Stimulated activated CD4-positive, alpha-beta T cell treated with anti-CD3 and anti-CD28 coated beads, Interleukin-4, amount 100 ng/mL, for 48 hours (primary cell): ENCODE measurements at regions not wholly inside any gene's neighbourhood (a gene's known extent, or its start where the extent isn't known, plus 50 kb on each side); places are given as distances from the start of the nearest gene placed in this dataset.
"Not testable (repeated sequence)": the region's sequence is repeated elsewhere in the genome, so short reads cannot be mapped to it uniquely, and the experiment has no call there.

ENCODE experiments used
- DNase-seq, 2 donors: peaks; one replicate each; pipeline ENCODE4 v3.0.0-alpha.2; 2020; ENCODE audit warnings: low read depth in 2 of 2

DNA sequence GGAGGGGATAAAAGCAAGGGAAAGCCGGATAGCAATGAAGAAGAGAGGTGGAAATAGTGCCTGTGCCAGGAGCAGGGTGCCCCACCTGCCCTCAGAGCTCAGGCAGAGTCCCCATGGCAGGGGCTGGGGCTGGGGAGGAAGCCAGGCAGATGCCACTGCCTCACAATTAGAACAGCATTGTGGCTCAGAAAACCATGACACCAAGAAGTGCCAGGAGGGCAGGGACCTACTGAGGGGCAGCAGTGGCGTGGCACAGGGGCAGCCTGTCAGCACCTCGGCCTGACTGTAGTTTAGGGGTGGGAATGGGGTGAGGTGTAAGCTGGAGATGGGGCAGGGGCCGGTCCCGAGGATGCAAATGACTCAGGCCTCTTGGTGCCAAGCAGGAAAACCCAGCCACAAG lies 532.1 kb upstream of the B3GAT1 start:
- DNase-seq: no peak

DNA sequence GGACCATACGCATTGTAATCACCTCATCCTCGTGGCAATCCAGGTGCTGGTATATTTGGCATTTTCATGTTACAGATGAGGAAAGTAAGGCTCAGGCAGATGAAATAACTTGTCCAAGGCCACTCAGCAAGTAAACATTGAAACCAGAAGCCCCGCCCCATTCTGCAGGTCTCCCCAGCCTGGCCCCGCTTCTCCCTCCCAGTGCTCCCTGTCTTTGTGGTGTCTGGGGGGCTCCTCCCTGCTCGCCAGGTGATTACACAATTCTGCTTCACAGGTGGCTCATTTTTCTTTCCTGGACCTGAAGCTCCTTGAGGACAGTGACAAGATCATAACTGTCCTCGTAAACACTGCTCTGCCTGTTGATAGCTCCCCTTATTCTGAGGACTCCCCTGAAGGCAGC lies 531.5 kb upstream of the B3GAT1 start:
- no peak for DNase-seq

- no peak for DNase-seq
Observed at GRCh38 chr11:134942681-134943080, 530.6 kb upstream of the B3GAT1 start.

GRCh38 chr11:134941936-134942600 lies 530.0 kb upstream of the B3GAT1 start:
- DNase-seq: peak in 1 of 2 donors; percentile 1

DNA sequence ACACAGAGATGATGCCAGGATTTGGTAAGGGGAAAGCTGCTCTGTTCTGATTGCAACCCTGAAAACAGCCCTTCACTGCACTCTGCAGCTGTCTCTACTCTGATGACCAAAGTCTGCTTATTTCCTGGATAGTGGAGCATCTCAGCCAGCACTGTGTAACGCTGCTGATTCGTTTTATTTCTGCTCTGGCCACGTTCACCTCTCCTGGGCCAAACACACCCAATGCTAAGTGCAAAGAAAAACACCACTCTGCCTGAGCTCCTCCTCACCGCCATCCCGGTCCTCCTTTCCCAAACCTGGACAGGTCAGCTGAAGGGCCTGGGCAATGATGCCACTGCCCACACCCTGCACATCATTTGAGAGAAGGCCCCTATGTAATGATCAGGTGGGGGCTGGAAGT lies 529.3 kb upstream of the B3GAT1 start:
- DNase-seq: no peak

GRCh38 chr11:134940441-134941126 lies 528.5 kb upstream of the B3GAT1 start:
- no peak for DNase-seq

DNA sequence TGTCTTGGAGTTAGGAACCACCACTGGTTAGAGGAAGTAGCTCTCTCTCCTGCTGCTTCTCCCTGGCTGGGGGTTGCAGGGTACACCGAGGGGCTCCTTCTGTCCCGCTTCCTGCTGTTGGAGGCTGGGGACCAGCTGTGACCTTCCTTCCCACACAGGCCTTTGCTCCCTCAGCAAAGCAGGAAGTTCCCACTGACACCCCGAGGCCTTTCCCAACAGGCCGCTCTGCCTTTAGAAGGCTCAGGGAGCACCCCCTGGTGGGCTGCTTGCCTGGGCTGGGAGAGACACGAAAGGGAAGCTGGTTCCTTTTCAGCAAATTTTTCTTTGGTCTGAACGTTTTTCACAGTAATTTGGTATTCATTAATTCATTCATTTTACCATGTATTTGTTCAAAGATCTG lies 527.9 kb upstream of the B3GAT1 start:
- no peak for DNase-seq

- no peak for DNase-seq
Observed at GRCh38 chr11:134939031-134939430, 527.0 kb upstream of the B3GAT1 start.

DNA sequence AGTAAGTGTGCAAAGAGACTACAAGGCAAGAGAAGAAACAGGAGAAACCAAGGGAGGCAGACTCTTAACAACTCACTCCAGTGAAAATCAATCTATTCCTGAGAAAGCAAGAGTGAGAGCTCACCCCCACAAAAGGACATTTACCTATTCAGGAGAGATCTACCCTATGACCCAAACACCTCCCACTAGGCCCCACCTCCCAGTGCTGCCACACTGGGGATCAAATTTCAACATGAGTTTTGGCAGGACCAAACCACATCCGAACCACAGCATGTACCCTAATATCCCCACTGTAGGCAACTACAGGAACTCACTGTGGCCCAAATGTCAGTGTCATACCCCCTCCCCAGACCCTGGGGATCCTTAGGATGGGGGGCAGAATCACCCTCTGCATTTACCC lies 526.2 kb upstream of the B3GAT1 start:
- DNase-seq: no peak

DNA sequence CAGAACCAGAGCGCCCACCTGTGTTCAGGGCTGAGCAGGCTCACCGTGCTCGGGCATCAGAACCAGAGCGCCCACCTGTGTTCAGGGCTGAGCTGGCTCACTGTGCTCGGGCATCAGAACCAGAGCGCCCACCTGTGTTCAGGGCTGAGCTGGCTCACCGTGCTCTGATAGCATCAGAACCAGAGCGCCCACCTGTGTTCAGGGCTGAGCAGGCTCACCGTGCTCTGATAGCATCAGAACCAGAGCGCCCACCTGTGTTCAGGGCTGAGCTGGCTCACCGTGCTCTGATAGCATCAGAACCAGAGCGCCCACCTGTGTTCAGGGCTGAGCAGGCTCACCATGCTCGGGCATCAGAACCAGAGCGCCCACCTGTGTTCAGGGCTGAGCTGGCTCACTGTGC lies 525.2 kb upstream of the B3GAT1 start:
- DNase-seq: not testable (repeated sequence)

DNA sequence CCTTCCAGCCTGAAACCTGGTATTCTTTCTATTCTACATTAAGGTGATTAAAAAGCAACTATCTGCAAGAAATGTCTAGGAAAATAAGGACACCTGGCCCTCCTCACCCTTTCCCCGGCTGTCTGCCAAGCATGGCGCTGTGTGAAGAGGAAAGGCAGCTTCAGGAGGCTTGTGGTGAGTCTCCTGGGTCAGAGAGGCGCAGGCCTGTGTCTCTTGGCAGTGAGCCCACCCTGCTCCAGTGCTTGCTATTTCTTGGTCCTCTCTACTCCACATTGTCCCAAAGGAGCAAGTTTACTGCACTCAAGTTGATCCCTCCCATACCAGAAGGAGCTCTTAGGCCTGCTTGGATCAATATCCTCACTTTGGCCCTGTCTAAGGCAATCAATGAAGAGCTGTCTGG lies 520.7 kb upstream of the B3GAT1 start:
- no peak for DNase-seq

GRCh38 chr11:134925432-134925831 lies 513.4 kb upstream of the B3GAT1 start:
- no peak for DNase-seq

DNA sequence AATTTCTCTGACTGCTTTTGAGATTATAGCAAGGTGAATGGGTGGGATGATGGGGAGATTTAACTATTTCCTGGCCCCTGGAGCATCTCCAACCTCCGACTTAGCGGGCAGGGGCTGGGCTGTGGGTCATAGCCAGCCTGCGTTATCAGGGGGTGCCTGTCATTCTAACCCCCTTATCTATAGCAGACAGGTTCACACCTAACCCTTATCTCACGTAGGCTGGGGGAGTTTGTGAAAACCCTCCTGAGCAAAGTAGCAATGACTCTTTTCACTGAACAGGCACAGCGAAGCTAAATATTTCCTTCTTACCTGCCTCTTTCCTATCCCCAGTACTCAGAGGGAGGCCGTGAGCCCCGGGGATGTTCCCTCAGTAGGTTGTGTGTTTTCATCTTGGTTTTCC lies 511.4 kb upstream of the B3GAT1 start:
- no peak for DNase-seq

GRCh38 chr11:134921938-134922337 lies 509.9 kb upstream of the B3GAT1 start:
- no peak for DNase-seq

DNA sequence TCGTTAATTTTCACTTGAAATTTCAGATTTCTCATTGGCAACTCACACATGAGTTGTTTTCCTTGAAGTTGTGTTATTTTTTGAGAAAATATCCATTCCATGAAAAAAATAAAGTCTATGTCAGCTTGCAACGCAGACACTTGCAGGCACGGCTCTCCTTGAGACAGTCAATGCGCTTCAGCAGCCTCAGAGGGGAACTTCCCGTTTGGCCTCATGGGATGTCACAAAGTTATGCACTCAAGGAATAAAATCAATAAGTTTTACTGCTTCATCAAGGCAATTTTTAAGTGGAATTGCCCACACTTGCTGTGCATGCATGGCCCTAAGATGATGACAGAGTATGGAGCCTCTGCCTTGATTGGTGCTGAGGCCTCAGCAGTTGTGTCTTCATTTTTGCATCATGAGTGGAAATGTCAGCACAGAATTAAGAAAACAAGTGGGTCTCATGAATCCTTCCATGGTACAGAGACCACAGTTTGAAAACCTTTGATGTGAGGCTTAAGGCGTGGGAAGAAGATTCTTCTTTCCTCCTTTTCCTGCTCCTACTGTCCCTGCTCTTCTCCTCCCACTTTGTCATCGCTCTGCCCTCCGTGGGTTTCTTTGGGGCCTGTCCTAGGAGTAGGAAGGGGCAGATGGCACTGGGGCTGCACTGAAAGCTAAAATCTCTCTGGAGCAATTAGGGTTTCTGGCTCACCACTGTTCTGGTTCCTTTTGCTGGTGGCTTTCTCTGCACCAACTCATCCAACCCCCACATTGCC lies 509.0 kb upstream of the B3GAT1 start:
- DNase-seq: no peak

- DNase-seq: no peak
Observed at GRCh38 chr11:134916421-134917213, 504.6 kb upstream of the B3GAT1 start.

GRCh38 chr11:134915881-134916280 lies 503.8 kb upstream of the B3GAT1 start:
- DNase-seq: no peak

DNA sequence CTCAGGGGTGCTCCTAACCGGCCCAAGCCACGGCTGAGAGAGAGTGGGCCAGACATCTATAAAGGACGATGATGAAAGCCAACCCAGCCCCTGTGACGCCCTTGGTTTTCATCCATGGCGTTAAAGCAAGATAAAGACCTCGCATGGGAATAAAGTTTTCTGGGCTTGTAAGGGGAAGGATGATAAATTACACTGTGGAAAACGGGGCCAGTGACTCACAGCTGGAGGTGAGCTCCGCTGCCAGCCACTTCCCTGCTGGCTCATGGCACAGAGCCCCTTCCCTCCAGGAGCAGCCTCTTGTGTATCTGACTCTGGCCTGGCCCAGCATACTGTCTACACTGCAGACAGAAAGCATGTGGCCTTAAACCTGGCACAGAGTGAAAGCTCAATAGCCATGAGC lies 503.2 kb upstream of the B3GAT1 start:
- DNase-seq: no peak

- DNase-seq: no peak
Observed at GRCh38 chr11:134913999-134914590, 502.1 kb upstream of the B3GAT1 start.

- DNase-seq: no peak
Observed at GRCh38 chr11:134913391-134913790, 501.3 kb upstream of the B3GAT1 start.

GRCh38 chr11:134911514-134912180 lies 499.6 kb upstream of the B3GAT1 start:
- no peak for DNase-seq
